Heart right ventricle (tissue), 16 donors: ENCODE measurements at regions not wholly inside any gene's neighbourhood (a gene's known extent, or its start where the extent isn't known, plus 50 kb on each side); places are given as distances from the start of the nearest gene placed in this dataset.

Source experiments
- ATAC-seq, 8 donors: fragments of 200-7000 bp; cut with Tn5 transposase; one replicate each; pipeline ENCODE4 v1.9.1; 2020; ENCODE audit warnings: mild to moderate bottlenecking in 8 of 8, moderate library complexity in 8 of 8, moderate number of reproducible peaks in 1 of 8
- DNase-seq, 2 donors: peaks; one replicate each; pipeline ENCODE4 v3.0.0-alpha.2; 2020
- H3K27ac ChIP-seq, 10 donors: fragments of 200-600 bp; sonication (generic) in 2 of 10; one replicate each; pipeline versions ENCODE4 v1.5.0 to v1.8.0; 2020 to 2022; ENCODE audit warnings: mild to moderate bottlenecking in 3 of 10
- H3K27me3 ChIP-seq, 7 donors: fragments of 200-600 bp; one replicate each; pipeline ENCODE4 v1.8.0; 2021 to 2022; ENCODE audit warnings: mild to moderate bottlenecking in 2 of 7
- H3K36me3 ChIP-seq, 9 donors: fragments of 200-600 bp; sonication (generic) in 1 of 9; one replicate each; pipeline versions ENCODE4 v1.5.0 to v1.8.0; 2020 to 2022; ENCODE audit warnings: mild to moderate bottlenecking in 2 of 9
- H3K4me1 ChIP-seq, 9 donors: fragments of 200-600 bp; sonication (generic) in 1 of 9; one replicate each; pipeline versions ENCODE4 v1.5.0 to v1.8.0; 2020 to 2022; ENCODE audit warnings: mild to moderate bottlenecking in 4 of 9
- H3K4me3 ChIP-seq, 10 donors: fragments of 200-600 bp; sonication (generic) in 2 of 10; one replicate each; pipeline versions ENCODE4 v1.5.0 to v1.8.0; 2020 to 2022; ENCODE audit warnings: mild to moderate bottlenecking in 7 of 10, moderate library complexity in 2 of 10
- H3K9me3 ChIP-seq, 11 donors: fragments of 200-600 bp in 10 of 11; sonication (generic) in 2 of 11; one replicate each; pipeline versions ENCODE4 v1.5.0 to v1.8.0; 2013 to 2022; ENCODE audit warnings: mild to moderate bottlenecking in 2 of 11, control low read depth in 1 of 11, moderate library complexity in 1 of 11
- WGBS, 2 donors: extraction: QIAGEN DNeasy Blood & Tissue Kit; methylation state at CpG; one replicate each; pipeline ENCODE4 v1.1.7; 2013; ENCODE audit warnings: inconsistent platforms in 1 of 2; 5-methylcytosine and 5-hydroxymethylcytosine counted together
- intact Hi-C, 10 donors: fragments of 100-400 bp; cut with DNase I; formaldehyde crosslinking; loops; one replicate each; pipeline versions ENCODE4 v1.11.1 to v1.14.2; 2022
- TF ChIP-seq, protein P1 (sequence below), 9 donors: fragments of 200-600 bp; sonication (generic) in 2 of 9; IDR thresholded peaks; one replicate each; pipeline versions ENCODE4 v1.5.0 to v1.8.0; 2021 to 2022; ENCODE audit warnings: antibody characterized with exemption in 9 of 9, mild to moderate bottlenecking in 5 of 9, moderate library complexity in 1 of 9
- donor health status: Arrhythmogenic right ventricular cardiomyopathy.
- donor health status: ischemic (EF 13 %, LVEDD 7.1; RV severe dilation, severe dysfunction).
- donor health status: healthy with polysubstance abuse.
- donor health status: DM: no; HTN: yes; CAD: no.
- donor health status: DM: no; HTN: no; CAD: no.
- donor health status: ischemic (EF 25% LVEDD 6.9; RV normal size, moderate dysfunction).
- donor health status: ischemic (EF 25% LVEDD 5.7; RV mildly dilated, moderate dysfunction).
- donor health status: healthy.
- donor health status: DM: yes; HTN: yes; CAD: no.
- donor health status: Ischemic cardiomyopathy.
- donor health status: ischemic (EF 35%, LVEDD 5.7; RV mildly dilated, moderate dysfunction).
- donor health status: nonischemic (EF 11% LVEDD 7.7; RV severe dilation, severe dysfunction).
- donor health status: DM: yes; HTN: yes; CAD: no.
- donor health status: PGD.
- donor health status: ischemic (EF 29% LVEDD 5.4; RV normal size, mild dysfunction).
- donor health status: nonischemic (EF 23%, LVEDD 6.1; RV moderate dilation, normal function).

DNA sequence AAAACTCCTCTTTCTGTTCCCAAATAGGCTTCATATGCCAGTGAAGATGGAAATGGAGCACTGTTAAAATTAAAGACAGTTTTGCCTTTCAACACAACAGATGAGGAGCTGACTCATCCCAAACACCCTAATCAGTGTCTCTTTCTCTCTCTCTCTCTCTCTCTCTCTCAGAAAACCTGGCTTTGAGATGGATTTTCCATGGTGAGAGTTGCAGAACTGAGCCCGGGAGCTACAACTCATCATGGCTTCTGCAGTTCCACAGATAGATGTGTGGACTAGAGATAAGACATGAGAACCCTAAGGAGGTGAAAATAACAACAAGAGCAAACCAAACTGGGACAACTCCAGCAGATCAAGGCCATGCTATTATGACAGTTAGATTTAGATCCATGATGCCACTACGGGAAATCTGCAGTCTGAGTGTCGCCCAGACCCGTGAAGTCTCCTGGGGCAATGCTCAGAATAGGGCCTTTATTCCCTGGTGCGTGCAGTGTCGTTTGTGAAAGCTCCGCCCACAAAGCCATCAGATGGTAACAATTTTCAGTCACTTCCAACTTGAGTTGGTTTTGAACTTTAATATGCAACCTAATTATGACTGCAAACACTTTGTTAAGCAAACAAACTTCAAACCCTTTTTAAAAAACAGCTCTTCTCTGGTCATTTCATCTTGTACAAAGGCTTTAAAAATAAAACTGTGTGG lies 338.2 kb upstream of the PREP start:
- ATAC-seq (no peak), DNase-seq (no peak)
- Histone ChIP-seq H3K9me3 (peaks cover 0 to 10% (median 0%) of the 10 kb centered on the region in 11 donors), H3K36me3 (no peaks in the 10 kb centered on the region), H3K27me3 (peaks cover 0 to 3% (median 0%) of the 10 kb centered on the region in 7 donors), H3K4me1 (peaks cover 0 to 5% (median 0%) of the 10 kb centered on the region in 9 donors), H3K27ac (no peak overlapping the region), H3K4me3 (no peak overlapping the region)
- TF ChIP-seq, protein P1, sequence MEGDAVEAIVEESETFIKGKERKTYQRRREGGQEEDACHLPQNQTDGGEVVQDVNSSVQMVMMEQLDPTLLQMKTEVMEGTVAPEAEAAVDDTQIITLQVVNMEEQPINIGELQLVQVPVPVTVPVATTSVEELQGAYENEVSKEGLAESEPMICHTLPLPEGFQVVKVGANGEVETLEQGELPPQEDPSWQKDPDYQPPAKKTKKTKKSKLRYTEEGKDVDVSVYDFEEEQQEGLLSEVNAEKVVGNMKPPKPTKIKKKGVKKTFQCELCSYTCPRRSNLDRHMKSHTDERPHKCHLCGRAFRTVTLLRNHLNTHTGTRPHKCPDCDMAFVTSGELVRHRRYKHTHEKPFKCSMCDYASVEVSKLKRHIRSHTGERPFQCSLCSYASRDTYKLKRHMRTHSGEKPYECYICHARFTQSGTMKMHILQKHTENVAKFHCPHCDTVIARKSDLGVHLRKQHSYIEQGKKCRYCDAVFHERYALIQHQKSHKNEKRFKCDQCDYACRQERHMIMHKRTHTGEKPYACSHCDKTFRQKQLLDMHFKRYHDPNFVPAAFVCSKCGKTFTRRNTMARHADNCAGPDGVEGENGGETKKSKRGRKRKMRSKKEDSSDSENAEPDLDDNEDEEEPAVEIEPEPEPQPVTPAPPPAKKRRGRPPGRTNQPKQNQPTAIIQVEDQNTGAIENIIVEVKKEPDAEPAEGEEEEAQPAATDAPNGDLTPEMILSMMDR (IDR thresholded peaks at IDR 0.05), result no peak
- intact Hi-C loops, result loop anchor here in 1 of 10 donors (10.0 kb wide), 1 partner anchor 164 kb away; no protein-coding TSS in a partner anchor
- WGBS, 2 donors, result 58 to 60% methylated on average over 7 of the region's 7 CpGs

DNA sequence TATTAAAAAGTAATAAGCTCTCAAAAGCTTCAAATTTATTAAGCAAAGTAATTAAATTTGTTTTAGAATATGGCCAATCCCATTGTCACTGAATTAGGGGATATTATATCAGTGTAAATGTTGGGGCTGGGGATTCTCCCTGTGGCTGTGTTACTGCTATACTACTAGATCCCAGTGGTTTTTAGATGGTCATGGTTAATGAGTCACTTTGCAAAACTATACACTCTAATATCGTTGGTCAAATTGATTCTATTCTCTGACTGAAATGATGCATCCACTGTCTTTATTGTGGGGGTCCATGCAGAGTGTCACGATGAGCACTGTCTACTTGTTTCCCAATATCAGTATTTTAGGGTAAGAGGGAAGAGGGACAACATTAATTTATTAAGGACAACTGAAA lies 336.9 kb upstream of the PREP start:
- Histone ChIP-seq H3K4me1 (no peaks in the 10 kb centered on the region), H3K27ac (no peak overlapping the region), H3K36me3 (no peaks in the 10 kb centered on the region), H3K9me3 (peaks cover 0 to 10% (median 0%) of the 10 kb centered on the region in 11 donors), H3K27me3 (peaks cover 0 to 3% (median 0%) of the 10 kb centered on the region in 7 donors), H3K4me3 (no peak overlapping the region)
- no peak for DNase-seq
- no peak for ATAC-seq
- TF ChIP-seq, protein P1 (IDR thresholded peaks at IDR 0.05), result no peak
- 83 to 89% methylated on average over 2 of the region's 2 CpGs for WGBS, 2 donors
- intact Hi-C loops, result loop anchor here in 7 of 10 donors (10.0 kb wide), 8 partner anchors 165 to 565 kb away; partner anchors contain the start of gene PRDM1 (in 1 of the 7)

DNA sequence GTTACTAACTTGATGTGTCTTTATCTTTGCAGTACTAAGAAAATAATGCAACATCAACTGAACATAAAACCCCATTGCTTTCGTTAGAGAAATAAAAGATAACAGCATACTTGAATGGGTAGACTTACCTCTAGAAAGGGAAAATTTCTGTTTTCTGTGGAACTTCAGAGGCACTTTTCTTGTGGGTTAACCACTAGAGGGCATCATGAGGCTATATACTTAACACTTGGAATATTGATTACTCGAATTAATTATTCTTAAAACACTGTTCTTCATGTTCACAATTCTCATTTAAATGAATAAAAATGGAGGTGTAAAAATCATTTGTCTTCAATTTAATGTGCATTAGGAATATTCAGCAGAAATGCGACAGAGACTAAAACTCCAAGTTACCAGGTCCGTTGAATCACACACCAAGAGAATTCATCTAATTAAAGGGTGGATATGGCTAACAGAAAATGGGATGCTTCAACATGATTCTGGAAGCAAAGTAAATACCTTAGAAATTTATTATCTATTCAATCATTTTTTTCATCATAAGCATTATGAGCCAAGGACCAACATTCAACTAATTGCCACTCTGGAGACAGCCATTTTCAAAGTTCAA lies 330.8 kb upstream of the PREP start:
- WGBS, 2 donors, result 57% methylated on average over 4 of the region's 4 CpGs
- no peak for ATAC-seq
- no peak for DNase-seq
- H3K4me1 ChIP-seq, result peaks cover 0 to 7% (median 0%) of the 10 kb centered on the region in 9 donors
- no peak overlapping the region for H3K27ac ChIP-seq
- intact Hi-C loops, result loop anchor here in 8 of 10 donors (2.0 to 10.0 kb wide), 14 partner anchors 246 to 571 kb away; partner anchors contain the start of gene PRDM1 (in 3 of the 8)
- no peak overlapping the region for H3K4me3 ChIP-seq
- peaks cover 0 to 10% (median 0%) of the 10 kb centered on the region in 11 donors for H3K9me3 ChIP-seq
- no peaks in the 10 kb centered on the region for H3K36me3 ChIP-seq
- TF ChIP-seq, protein P1 (IDR thresholded peaks at IDR 0.05), result peak; percentile 29 to 77 (median 69)
- H3K27me3 ChIP-seq, result no peaks in the 10 kb centered on the region

DNA sequence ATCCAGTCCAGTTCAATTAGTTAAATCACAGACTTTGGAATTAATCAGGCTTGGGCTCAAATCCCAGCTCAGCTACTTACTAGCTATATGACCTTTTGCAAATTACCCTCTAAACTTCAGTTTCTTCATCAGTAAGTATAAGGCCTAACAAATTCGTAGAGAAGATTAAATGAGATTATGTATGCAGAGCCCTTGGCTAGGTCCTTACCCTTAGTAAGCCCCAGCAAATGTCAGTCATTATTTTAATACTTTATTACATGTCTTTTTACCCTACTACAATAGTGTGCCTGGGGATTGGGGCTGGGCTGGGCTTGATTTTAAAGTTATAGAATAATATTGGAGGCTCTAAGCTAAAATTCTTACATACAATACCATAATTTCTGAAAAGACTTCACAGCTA lies 326.1 kb upstream of the PREP start:
- WGBS, 2 donors, result 89 to 92% methylated on average over 1 of the region's 1 CpG
- peaks cover 0 to 7% (median 0%) of the 10 kb centered on the region in 9 donors for H3K4me1 ChIP-seq
- no peaks in the 10 kb centered on the region for H3K27me3 ChIP-seq
- TF ChIP-seq, protein P1 (IDR thresholded peaks at IDR 0.05), result no peak
- H3K4me3 ChIP-seq, result no peak overlapping the region
- H3K27ac ChIP-seq, result no peak overlapping the region
- intact Hi-C loops, result no loop called here
- DNase-seq, result no peak
- H3K9me3 ChIP-seq, result no peaks in the 10 kb centered on the region
- H3K36me3 ChIP-seq, result no peaks in the 10 kb centered on the region
- no peak for ATAC-seq
